IMR-90 (cell line): ENCODE measurements at regions not wholly inside any gene's neighbourhood (a gene's known extent, or its start where the extent isn't known, plus 50 kb on each side); places are given as distances from the start of the nearest gene placed in this dataset.

ENCODE experiments used
- ATAC-seq: fragments of 200-7000 bp; cut with Tn5 transposase; 2 replicates; pipeline ENCODE4 v1.9.1; 2020; ENCODE audit warnings: low read depth, mild to moderate bottlenecking, moderate library complexity
- BruUV-seq: library from RNA; stranded (reverse); fragments of 400-500 nt; replicated peaks from 2 replicates; lab custom pipeline; 2021; lab: Mats Ljungman, UMichigan
- CTCF ChIA-PET: fragments of 300-600 bp; formaldehyde crosslinking; extraction: SDS; loops from one replicate; lab custom pipeline; 2021; ENCODE audit warnings: antibody characterized with exemption; lab: Yijun Ruan, JAX
- POLR2A ChIA-PET: fragments of 300-600 bp; sonication (Branson Sonifier 250); formaldehyde crosslinking; loops from one replicate; lab custom pipeline; 2022; ENCODE audit warnings: antibody characterized with exemption; ENCODE audit not compliant: unreplicated experiment; lab: Charles Lee
- DNase-seq: peaks from one replicate; pipeline ENCODE4 v3.0.0; 2013
- H2AFZ ChIP-seq: replicated peaks from 2 replicates; pipeline ENCODE3; 2013; ENCODE audit warnings: low read length, mild to moderate bottlenecking; ENCODE audit not compliant: poor library complexity
- H2AK5ac ChIP-seq: 2 replicates; pipeline ENCODE4 v1.6.1; 2013; ENCODE audit warnings: low read depth, low read length, inconsistent platforms
- H2AK9ac ChIP-seq: replicated peaks from 2 replicates; pipeline ENCODE3; 2013; ENCODE audit warnings: mild to moderate bottlenecking, low read depth, low read length, moderate library complexity; ENCODE audit not compliant: poor library complexity
- H2BK120ac ChIP-seq: 2 replicates; pipeline ENCODE4 v1.6.1; 2013; ENCODE audit warnings: low read depth, low read length, inconsistent platforms
- H2BK15ac ChIP-seq: 3 replicates; pipeline ENCODE4 v1.6.1; 2013; ENCODE audit warnings: low read depth, low read length, inconsistent platforms
- H2BK20ac ChIP-seq: 2 replicates; pipeline ENCODE4 v1.6.1; 2013; ENCODE audit warnings: low read depth, mild to moderate bottlenecking, inconsistent platforms, low read length, moderate library complexity
- H2BK5ac ChIP-seq: 2 replicates; pipeline ENCODE4 v1.6.1; 2013; ENCODE audit warnings: mild to moderate bottlenecking, low read depth, low read length, inconsistent platforms; ENCODE audit not compliant: poor library complexity, severe bottlenecking
- H3K14ac ChIP-seq: replicated peaks from 2 replicates; pipeline ENCODE4 v1.6.1; 2013; ENCODE audit warnings: low read depth, low read length, inconsistent platforms
- H3K18ac ChIP-seq: 2 replicates; pipeline ENCODE4 v1.6.1; 2013; ENCODE audit warnings: low read depth, low read length, control low read depth
- H3K23ac ChIP-seq: 2 replicates; pipeline ENCODE4 v1.6.1; 2013; ENCODE audit warnings: low read depth, low read length, inconsistent platforms
- H3K27ac ChIP-seq: 2 replicates; pipeline ENCODE4 v1.5.1; 2013; ENCODE audit warnings: mild to moderate bottlenecking, control low read depth, low read length; ENCODE audit not compliant: insufficient read depth
- H3K27me3 ChIP-seq: 2 replicates; pipeline ENCODE4 v1.6.1; 2013; ENCODE audit warnings: low read length; ENCODE audit not compliant: control insufficient read depth, insufficient read depth
- H3K36me3 ChIP-seq: 2 replicates; pipeline ENCODE4 v1.6.1; 2013; ENCODE audit warnings: low read length, mixed read lengths; ENCODE audit not compliant: control insufficient read depth, insufficient read depth
- H3K4ac ChIP-seq: 2 replicates; pipeline ENCODE4 v1.6.1; 2013; ENCODE audit warnings: low read depth, low read length, inconsistent platforms
- H3K4me1 ChIP-seq: 2 replicates; pipeline ENCODE4 v1.6.1; 2013; ENCODE audit warnings: low read length, mixed read lengths; ENCODE audit not compliant: control insufficient read depth, insufficient read depth
- H3K4me2 ChIP-seq: 2 replicates; pipeline ENCODE4 v1.6.1; 2013; ENCODE audit warnings: low read depth, mild to moderate bottlenecking, control low read depth, low read length, moderate library complexity
- H3K4me3 ChIP-seq: 2 replicates; pipeline ENCODE4 v1.5.1; 2013; ENCODE audit warnings: low read depth, mild to moderate bottlenecking, control low read depth, low read length, moderate library complexity; ENCODE audit not compliant: insufficient read depth
- H3K56ac ChIP-seq: 2 replicates; pipeline ENCODE4 v1.6.1; 2013; ENCODE audit warnings: low read length, inconsistent platforms; ENCODE audit not compliant: insufficient read depth; ENCODE audit errors: extremely low read depth
- H3K79me1 ChIP-seq, 2 experiments: 2 replicates each; pipeline ENCODE4 v1.6.1; 2013; ENCODE audit warnings: low read length in 2 of 2, inconsistent platforms in 1 of 2, low read depth in 1 of 2
- H3K9ac ChIP-seq: 2 replicates; pipeline ENCODE4 v1.6.1; 2013; ENCODE audit warnings: low read depth, low read length, control low read depth
- H3K9me1 ChIP-seq: 2 replicates; pipeline ENCODE4 v1.6.1; 2013; ENCODE audit warnings: low read length, inconsistent platforms; ENCODE audit not compliant: insufficient read depth
- H3K9me3 ChIP-seq: 2 replicates; pipeline ENCODE4 v1.6.1; 2013; ENCODE audit warnings: low read length; ENCODE audit not compliant: control insufficient read depth, insufficient read depth
- H4K20me1 ChIP-seq: 2 replicates; pipeline ENCODE4 v1.6.1; 2013; ENCODE audit warnings: low read length, inconsistent platforms; ENCODE audit not compliant: insufficient read depth
- H4K5ac ChIP-seq: 2 replicates; pipeline ENCODE4 v1.6.1; 2013; ENCODE audit warnings: mild to moderate bottlenecking, low read depth, low read length, control low read depth
- H4K8ac ChIP-seq, 2 experiments: 2 replicates each; pipeline ENCODE4 v1.6.1; 2013; ENCODE audit warnings: low read depth in 2 of 2, low read length in 2 of 2, control low read depth in 1 of 2, inconsistent platforms in 1 of 2
- H4K91ac ChIP-seq: 2 replicates; pipeline ENCODE4 v1.6.1; 2013; ENCODE audit warnings: low read depth, low read length, inconsistent platforms; ENCODE audit not compliant: insufficient read depth
- BHLHE40 ChIP-seq: fragments of 150-350 bp; IDR thresholded peaks from 2 replicates; pipeline ENCODE4 v1.6.1; 2016; ENCODE audit warnings: mild to moderate bottlenecking, low read depth, low read length
- MAFK ChIP-seq: IDR thresholded peaks from 2 replicates; pipeline ENCODE4 v1.6.1; 2012; ENCODE audit warnings: low read depth, low read length, improper control_type of control experiment
- MAZ ChIP-seq: IDR thresholded peaks from 2 replicates; pipeline ENCODE4 v1.6.1; 2012; ENCODE audit warnings: low read depth, mild to moderate bottlenecking, low read length, improper control_type of control experiment, moderate library complexity, borderline replicate concordance
- NFE2L2 ChIP-seq: fragments of 150-350 bp; IDR thresholded peaks from 2 replicates; pipeline ENCODE4 v1.6.1; 2016; ENCODE audit warnings: low read depth, mild to moderate bottlenecking, low read length
- POLR2A ChIP-seq: IDR thresholded peaks from 2 replicates; pipeline ENCODE4 v1.6.1; 2012; ENCODE audit warnings: mild to moderate bottlenecking, low read depth, low read length
- RCOR1 ChIP-seq: IDR thresholded peaks from 2 replicates; pipeline ENCODE4 v1.6.1; 2012; ENCODE audit warnings: mild to moderate bottlenecking, low read length, improper control_type of control experiment; ENCODE audit not compliant: insufficient replicate concordance
- RFX5 ChIP-seq: IDR thresholded peaks from 2 replicates; pipeline ENCODE4 v1.8.0; 2012; ENCODE audit warnings: low read depth, mild to moderate bottlenecking, low read length, moderate library complexity
- SMC3 ChIP-seq: fragments of 150-350 bp; IDR thresholded peaks from 2 replicates; pipeline ENCODE4 v1.6.1; 2016; ENCODE audit warnings: low read depth, mild to moderate bottlenecking, antibody characterized with exemption, low read length, moderate library complexity
- WGBS, 2 experiments: methylation state at CpG; one replicate each; pipeline versions ENCODE4 v1.1.5 to v1.1.7; 2013; ENCODE audit warnings: missing lambda C conversion rate in 2 of 2; ENCODE audit not compliant: insufficient read length in 1 of 2; ENCODE audit errors: extremely low coverage in 2 of 2; 5-methylcytosine and 5-hydroxymethylcytosine counted together
- dilution Hi-C: fragments of 300-500 bp; cut with HindIII; formaldehyde crosslinking; loops from one replicate; pipeline ENCODE4 v1.14.3; 2018; ENCODE audit warnings: low sequenced_read_pairs; ENCODE audit not compliant: unreplicated experiment
- in situ Hi-C: fragments of 300-500 bp; cut with MboI; formaldehyde crosslinking; loops from 3 replicates; pipeline ENCODE4 v1.14.3; 2019; ENCODE audit warnings: low sequenced_read_pairs, inconsistent platforms, mixed read lengths
- intact Hi-C: fragments of 100-400 bp; cut with micrococcal nuclease; formaldehyde crosslinking; loops from 2 replicates; pipeline ENCODE4 v1.10.0; 2022
- TF ChIP-seq, protein P1 (sequence below): fragments of 150-350 bp; IDR thresholded peaks from 2 replicates; pipeline ENCODE4 v1.6.1; 2016; ENCODE audit warnings: low read depth, mild to moderate bottlenecking, low read length, moderate library complexity, borderline replicate concordance
- TF ChIP-seq, protein P2 (sequence below): fragments of 150-350 bp; IDR thresholded peaks from 2 replicates; pipeline ENCODE4 v1.6.1; 2017; ENCODE audit warnings: mild to moderate bottlenecking, antibody characterized with exemption, low read length, low read depth
- TF ChIP-seq, protein P3 (sequence below): conservative IDR thresholded peaks from 2 replicates; pipeline ENCODE4 v1.5.1; 2012; ENCODE audit warnings: mild to moderate bottlenecking, low read depth, low read length, improper control_type of control experiment

DNA sequence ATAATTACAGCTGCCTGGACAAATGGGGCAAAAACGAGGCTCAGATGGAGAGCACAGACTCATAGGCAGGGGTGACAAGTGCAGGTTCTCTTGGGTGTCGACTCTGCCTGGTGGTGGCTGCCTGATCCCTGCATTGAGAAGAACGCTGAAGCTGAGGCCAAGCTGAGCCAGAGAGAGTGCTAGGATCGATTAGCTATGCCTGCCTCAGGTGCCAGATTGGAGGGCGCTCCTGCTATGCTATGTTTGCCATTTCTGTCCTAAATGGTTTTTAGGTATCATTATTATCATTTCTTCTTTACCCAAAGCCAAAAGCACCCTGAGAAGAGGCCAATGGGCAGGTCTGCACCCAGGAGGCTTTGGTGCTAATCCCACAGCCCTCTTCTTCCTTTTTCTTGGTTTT lies 53.9 kb upstream of the SLC6A11 start:
- BruUV-seq: no TSS peak
- TF ChIP-seq NFE2L2 (no peak), MAZ (no peak), RCOR1 (no peak), MAFK (no peak), RFX5 (no peak), POLR2A (no peak), BHLHE40 (no peak), SMC3 (no peak)
- TF ChIP-seq, protein P1, sequence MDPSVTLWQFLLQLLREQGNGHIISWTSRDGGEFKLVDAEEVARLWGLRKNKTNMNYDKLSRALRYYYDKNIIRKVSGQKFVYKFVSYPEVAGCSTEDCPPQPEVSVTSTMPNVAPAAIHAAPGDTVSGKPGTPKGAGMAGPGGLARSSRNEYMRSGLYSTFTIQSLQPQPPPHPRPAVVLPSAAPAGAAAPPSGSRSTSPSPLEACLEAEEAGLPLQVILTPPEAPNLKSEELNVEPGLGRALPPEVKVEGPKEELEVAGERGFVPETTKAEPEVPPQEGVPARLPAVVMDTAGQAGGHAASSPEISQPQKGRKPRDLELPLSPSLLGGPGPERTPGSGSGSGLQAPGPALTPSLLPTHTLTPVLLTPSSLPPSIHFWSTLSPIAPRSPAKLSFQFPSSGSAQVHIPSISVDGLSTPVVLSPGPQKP: no peak
- TF ChIP-seq, protein P2, sequence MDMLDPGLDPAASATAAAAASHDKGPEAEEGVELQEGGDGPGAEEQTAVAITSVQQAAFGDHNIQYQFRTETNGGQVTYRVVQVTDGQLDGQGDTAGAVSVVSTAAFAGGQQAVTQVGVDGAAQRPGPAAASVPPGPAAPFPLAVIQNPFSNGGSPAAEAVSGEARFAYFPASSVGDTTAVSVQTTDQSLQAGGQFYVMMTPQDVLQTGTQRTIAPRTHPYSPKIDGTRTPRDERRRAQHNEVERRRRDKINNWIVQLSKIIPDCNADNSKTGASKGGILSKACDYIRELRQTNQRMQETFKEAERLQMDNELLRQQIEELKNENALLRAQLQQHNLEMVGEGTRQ: no peak
- TF ChIP-seq, protein P3, sequence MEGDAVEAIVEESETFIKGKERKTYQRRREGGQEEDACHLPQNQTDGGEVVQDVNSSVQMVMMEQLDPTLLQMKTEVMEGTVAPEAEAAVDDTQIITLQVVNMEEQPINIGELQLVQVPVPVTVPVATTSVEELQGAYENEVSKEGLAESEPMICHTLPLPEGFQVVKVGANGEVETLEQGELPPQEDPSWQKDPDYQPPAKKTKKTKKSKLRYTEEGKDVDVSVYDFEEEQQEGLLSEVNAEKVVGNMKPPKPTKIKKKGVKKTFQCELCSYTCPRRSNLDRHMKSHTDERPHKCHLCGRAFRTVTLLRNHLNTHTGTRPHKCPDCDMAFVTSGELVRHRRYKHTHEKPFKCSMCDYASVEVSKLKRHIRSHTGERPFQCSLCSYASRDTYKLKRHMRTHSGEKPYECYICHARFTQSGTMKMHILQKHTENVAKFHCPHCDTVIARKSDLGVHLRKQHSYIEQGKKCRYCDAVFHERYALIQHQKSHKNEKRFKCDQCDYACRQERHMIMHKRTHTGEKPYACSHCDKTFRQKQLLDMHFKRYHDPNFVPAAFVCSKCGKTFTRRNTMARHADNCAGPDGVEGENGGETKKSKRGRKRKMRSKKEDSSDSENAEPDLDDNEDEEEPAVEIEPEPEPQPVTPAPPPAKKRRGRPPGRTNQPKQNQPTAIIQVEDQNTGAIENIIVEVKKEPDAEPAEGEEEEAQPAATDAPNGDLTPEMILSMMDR: no peak
- no peaks in the 10 kb centered on the region for H4K20me1 ChIP-seq
- no peaks in the 10 kb centered on the region for H3K4me1 ChIP-seq
- ChIA-PET POLR2A (no interaction called here), CTCF (no interaction called here)
- intact Hi-C loops: no loop called here
- no peak overlapping the region for H3K4me2 ChIP-seq
- H3K27me3 ChIP-seq: peaks cover 4% of the 10 kb centered on the region; the same call in 1 of the 2 replicates
- H3K4me3 ChIP-seq: no peak overlapping the region
- H3K27ac ChIP-seq: no peak overlapping the region
- no peak overlapping the region for H3K23ac ChIP-seq
- no peak overlapping the region for H2AK5ac ChIP-seq
- H3K36me3 ChIP-seq: no peaks in the 10 kb centered on the region
- no peak overlapping the region for H2BK20ac ChIP-seq
- no peak overlapping the region for H3K18ac ChIP-seq
- H3K9me1 ChIP-seq: no peaks in the 10 kb centered on the region
- H3K56ac ChIP-seq: no peak overlapping the region
- H3K79me1 ChIP-seq: no peaks in the 10 kb centered on the region
- H2AFZ ChIP-seq: no peak overlapping the region
- no peak overlapping the region for H3K9ac ChIP-seq
- DNase-seq: no peak
- in situ Hi-C loops: loop anchor here (25.0 kb wide), 2 partner anchors 575 to 900 kb away; no protein-coding TSS in a partner anchor
- no peak overlapping the region for H4K8ac ChIP-seq
- H3K4ac ChIP-seq: no peak overlapping the region
- no peak overlapping the region for H2BK120ac ChIP-seq
- no peak overlapping the region for H4K91ac ChIP-seq
- ATAC-seq: no peak
- no peak overlapping the region for H2BK15ac ChIP-seq
- no peak overlapping the region for H2AK9ac ChIP-seq
- no CpG with 5 or more reads among the region's 5 CpGs for WGBS, 2 experiments
- H4K5ac ChIP-seq: no peak overlapping the region
- dilution Hi-C loops: no loop called here
- H3K9me3 ChIP-seq: no peaks in the 10 kb centered on the region
- no peak overlapping the region for H3K14ac ChIP-seq
- no peak overlapping the region for H2BK5ac ChIP-seq
